Ishikawa (cell line): ENCODE measurements at regions not wholly inside any gene's neighbourhood (a gene's known extent, or its start where the extent isn't known, plus 50 kb on each side); places are given as distances from the start of the nearest gene placed in this dataset.

Source experiments
- REST ChIP-seq: IDR thresholded peaks from 2 replicates; pipeline ENCODE4 v1.6.1; 2012; ENCODE audit warnings: low read depth, mild to moderate bottlenecking
- TAF1 ChIP-seq: IDR thresholded peaks from 2 replicates; pipeline ENCODE4 v1.6.1; 2012; ENCODE audit warnings: low read depth, mild to moderate bottlenecking

- no peak for TF ChIP-seq REST
- no peak for TF ChIP-seq TAF1
Measured at GRCh38 chr1:25061261-25061995, 131.4 kb upstream of the RUNX3 start.
